ENCODE measurements at regions not wholly inside any gene's neighbourhood (a gene's known extent, or its start where the extent isn't known, plus 50 kb on each side); places are given as distances from the start of the nearest gene placed in this dataset.

- DNase-seq = no peak
Observed at GRCh38 chr13:84049443-84050219, 167.4 kb upstream of the SLITRK1 start.

GRCh38 chr13:84044805-84045204 is 162.5 kb upstream of the SLITRK1 start:
- DNase-seq = no peak

GRCh38 chr13:84038001-84038400 is 155.7 kb upstream of the SLITRK1 start:
- no peak for DNase-seq

- no peak for DNase-seq
Observed at GRCh38 chr13:84032116-84032515, 149.8 kb upstream of the SLITRK1 start.

- no peak for DNase-seq
Observed at GRCh38 chr13:84031120-84031519, 148.8 kb upstream of the SLITRK1 start.

- DNase-seq = no peak
Observed at GRCh38 chr13:84029396-84029795, 147.1 kb upstream of the SLITRK1 start.

GRCh38 chr13:84025824-84026223 is 143.6 kb upstream of the SLITRK1 start:
- DNase-seq = no peak

- DNase-seq = no peak
Observed at GRCh38 chr13:83996415-83996814, 114.1 kb upstream of the SLITRK1 start.

GRCh38 chr13:83995930-83996329 is 113.7 kb upstream of the SLITRK1 start:
- no peak for DNase-seq

- DNase-seq = no peak
Observed at GRCh38 chr13:83992566-83993358, 110.5 kb upstream of the SLITRK1 start.

GRCh38 chr13:83987394-83987793 is 105.1 kb upstream of the SLITRK1 start:
- no peak for DNase-seq

- no peak for DNase-seq
Observed at GRCh38 chr13:83984793-83985192, 102.5 kb upstream of the SLITRK1 start.

- DNase-seq = no peak
Observed at GRCh38 chr13:83980331-83980730, 98.1 kb upstream of the SLITRK1 start.

GRCh38 chr13:83975655-83976165 is 93.4 kb upstream of the SLITRK1 start:
- DNase-seq = no peak

- DNase-seq = no peak
Observed at GRCh38 chr13:83958531-83958930, 76.3 kb upstream of the SLITRK1 start.

- DNase-seq = no peak
Observed at GRCh38 chr13:83955011-83955410, 72.7 kb upstream of the SLITRK1 start.

- no peak for DNase-seq
Observed at GRCh38 chr13:83953916-83954315, 71.6 kb upstream of the SLITRK1 start.

GRCh38 chr13:83950293-83950692 is 68.0 kb upstream of the SLITRK1 start:
- no peak for DNase-seq

- DNase-seq = peak; percentile 3
Observed at GRCh38 chr13:83943530-83944279, 61.4 kb upstream of the SLITRK1 start.

- DNase-seq = no peak
Observed at GRCh38 chr13:83941701-83942335, 59.5 kb upstream of the SLITRK1 start.

- no peak for DNase-seq
Observed at GRCh38 chr13:83940742-83941141, 58.5 kb upstream of the SLITRK1 start.

GRCh38 chr13:83937579-83937978 is 55.3 kb upstream of the SLITRK1 start:
- DNase-seq = no peak

Measured in left kidney (tissue), 1 donor.